Neural cell (in vitro differentiated cells): ENCODE measurements at regions not wholly inside any gene's neighbourhood (a gene's known extent, or its start where the extent isn't known, plus 50 kb on each side); places are given as distances from the start of the nearest gene placed in this dataset.

ENCODE experiments used
- CTCF ChIP-seq: fragments of 450-650 bp; IDR thresholded peaks from 2 replicates; pipeline ENCODE4 v1.5.1; 2014; ENCODE audit warnings: antibody characterized with exemption, mild to moderate bottlenecking, moderate library complexity; ENCODE audit not compliant: poor library complexity, severe bottlenecking
- EP300 ChIP-seq: fragments of 450-650 bp; conservative IDR thresholded peaks from 2 replicates; pipeline ENCODE4 v1.6.1; 2014; ENCODE audit warnings: antibody characterized with exemption, mild to moderate bottlenecking, moderate library complexity; ENCODE audit not compliant: poor library complexity, severe bottlenecking
- EZH2 ChIP-seq: fragments of 200-600, 300-800 bp; shearing (Covaris generic), sonication (generic); IDR thresholded peaks from 2 replicates; pipeline ENCODE4 v1.6.1; 2014; ENCODE audit warnings: antibody characterized with exemption, low read length, borderline replicate concordance, mild to moderate bottlenecking; ENCODE audit not compliant: insufficient read depth, poor library complexity, severe bottlenecking
- MXI1 ChIP-seq: fragments of 450-650 bp; conservative IDR thresholded peaks from 2 replicates; pipeline ENCODE4 v1.6.1; 2014; ENCODE audit warnings: antibody characterized with exemption, mild to moderate bottlenecking; ENCODE audit not compliant: poor library complexity, severe bottlenecking
- POLR2AphosphoS5 ChIP-seq: IDR thresholded peaks from 2 replicates; pipeline ENCODE4 v1.6.1; 2012
- RAD21 ChIP-seq: fragments of 450-650 bp; conservative IDR thresholded peaks from 2 replicates; pipeline ENCODE4 v1.6.1; 2014; ENCODE audit warnings: antibody characterized with exemption, mild to moderate bottlenecking, moderate library complexity
- REST ChIP-seq: IDR thresholded peaks from 2 replicates; pipeline ENCODE4 v1.6.1; 2012; ENCODE audit warnings: borderline replicate concordance
- SMC3 ChIP-seq: fragments of 450-650 bp; conservative IDR thresholded peaks from 2 replicates; pipeline ENCODE4 v1.6.1; 2014; ENCODE audit warnings: antibody characterized with exemption, mild to moderate bottlenecking, moderate library complexity; ENCODE audit not compliant: poor library complexity
- TAF1 ChIP-seq: IDR thresholded peaks from 2 replicates; pipeline ENCODE4 v1.6.1; 2012; ENCODE audit warnings: low read depth

- TF ChIP-seq CTCF: no peak
- no peak for TF ChIP-seq TAF1
- TF ChIP-seq EZH2: no peak
- no peak for TF ChIP-seq POLR2AphosphoS5
- no peak for TF ChIP-seq EP300
- TF ChIP-seq SMC3: no peak
- no peak for TF ChIP-seq MXI1
- no peak for TF ChIP-seq REST
- no peak for TF ChIP-seq RAD21
Measured at GRCh38 chr16:66054095-66054494, 312.4 kb upstream of the CDH5 start.
